NB4 (cell line): ENCODE measurements at regions not wholly inside any gene's neighbourhood (a gene's known extent, or its start where the extent isn't known, plus 50 kb on each side); places are given as distances from the start of the nearest gene placed in this dataset.

Experiments used
- DNase-seq: peaks from one replicate; pipeline ENCODE4 v3.0.0; 2010; ENCODE audit warnings: low read depth
- H3K4me3 ChIP-seq: one replicate; pipeline ENCODE4 v1.5.1; 2011; ENCODE audit warnings: mild to moderate bottlenecking, low read depth, low read length, moderate library complexity
- CTCF ChIP-seq: IDR thresholded peaks from one replicate; pipeline ENCODE4 v1.5.1; 2012; ENCODE audit warnings: low read depth, low read length
- MAX ChIP-seq: IDR thresholded peaks from 2 replicates; pipeline ENCODE4 v1.6.1; 2011; ENCODE audit warnings: low read depth, low read length
- MYC ChIP-seq: IDR thresholded peaks from 2 replicates; pipeline ENCODE4 v1.6.1; 2011; ENCODE audit warnings: low read depth, low read length
- POLR2A ChIP-seq: IDR thresholded peaks from 2 replicates; pipeline ENCODE4 v1.6.1; 2011; ENCODE audit warnings: mild to moderate bottlenecking; ENCODE audit not compliant: insufficient read length; ENCODE audit errors: extremely low read depth

GRCh38 chr1:232244426-232244825, 385.5 kb downstream of the SIPA1L2 start:
- DNase-seq = no peak
- no peak for TF ChIP-seq MAX
- TF ChIP-seq MYC = no peak
- TF ChIP-seq CTCF = no peak
- no peak for TF ChIP-seq POLR2A
- H3K4me3 ChIP-seq = no peak overlapping the region

- no peak for TF ChIP-seq MYC
- no peak for TF ChIP-seq MAX
- TF ChIP-seq CTCF = no peak
- no peak for TF ChIP-seq POLR2A
These were observed 389.9 kb downstream of the SIPA1L2 start for GRCh38 chr1:232239998-232240397.

GRCh38 chr1:232239522-232239921, 390.4 kb downstream of the SIPA1L2 start:
- TF ChIP-seq MYC = no peak
- TF ChIP-seq MAX = no peak
- no peak for TF ChIP-seq CTCF
- TF ChIP-seq POLR2A = no peak
- no peak overlapping the region for H3K4me3 ChIP-seq
- no peak for DNase-seq

More at GRCh38 chr1:232239998-232240397, 389.9 kb downstream of the SIPA1L2 start:
- DNase-seq = no peak
- no peak overlapping the region for H3K4me3 ChIP-seq

- no peak overlapping the region for H3K4me3 ChIP-seq
- DNase-seq = no peak
- TF ChIP-seq POLR2A (no peak), MYC (no peak), MAX (no peak), CTCF (no peak)
These were observed 391.9 kb downstream of the SIPA1L2 start for GRCh38 chr1:232238009-232238408.

GRCh38 chr1:232227306-232227705, 402.6 kb downstream of the SIPA1L2 start:
- H3K4me3 ChIP-seq = no peak overlapping the region
- TF ChIP-seq CTCF (no peak), MYC (no peak), POLR2A (no peak), MAX (no peak)
- no peak for DNase-seq

- no peak overlapping the region for H3K4me3 ChIP-seq
- TF ChIP-seq CTCF = no peak
- no peak for TF ChIP-seq MYC
- no peak for TF ChIP-seq MAX
- TF ChIP-seq POLR2A = no peak
- peak; percentile 43 for DNase-seq
These were observed 403.7 kb downstream of the SIPA1L2 start for GRCh38 chr1:232226197-232226712.
